ENCODE measurements at regions not wholly inside any gene's neighbourhood (a gene's known extent, or its start where the extent isn't known, plus 50 kb on each side); places are given as distances from the start of the nearest gene placed in this dataset.

GRCh38 chr19:31516756-31517155, 167.5 kb upstream of the TSHZ3 start:
- peaks cover 6% of the 10 kb centered on the region for H3K9me3 ChIP-seq (ENCODE audit: insufficient read depth, low read depth, low read length)
- H3K4me1 ChIP-seq (ENCODE audit: insufficient read depth, low read length) = 0 out of 2 replicates have a peak, but pooled peaks cover 4% of the 10 kb centered on the region
- H3K27me3 ChIP-seq (ENCODE audit: insufficient read depth, low read length) = no peaks in the 10 kb centered on the region
- no peaks in the 10 kb centered on the region for H3K36me3 ChIP-seq (ENCODE audit: insufficient read depth, low read length)
- H3K27ac ChIP-seq (ENCODE audit: low read depth, low read length) = no peak overlapping the region
- no peak overlapping the region for H3K4me3 ChIP-seq (ENCODE audit: low read length)
- no peak overlapping the region for H3K9ac ChIP-seq (ENCODE audit: low read depth, low read length)
- 90% methylated on average over 9 of the region's 9 CpGs for WGBS

GRCh38 chr19:31517224-31518180, 168.3 kb upstream of the TSHZ3 start:
- no peak overlapping the region for H3K9ac ChIP-seq (ENCODE audit: low read depth, low read length)
- WGBS = 92% methylated on average over 33 of the region's 33 CpGs
- H3K4me3 ChIP-seq (ENCODE audit: low read length) = no peak overlapping the region
- no peak overlapping the region for H3K27ac ChIP-seq (ENCODE audit: low read depth, low read length)
- H3K27me3 ChIP-seq (ENCODE audit: insufficient read depth, low read length) = no peaks in the 10 kb centered on the region
- H3K4me1 ChIP-seq (ENCODE audit: insufficient read depth, low read length) = 0 out of 2 replicates have a peak, but pooled peaks cover 4% of the 10 kb centered on the region
- peaks cover 6% of the 10 kb centered on the region for H3K9me3 ChIP-seq (ENCODE audit: insufficient read depth, low read depth, low read length)
- no peaks in the 10 kb centered on the region for H3K36me3 ChIP-seq (ENCODE audit: insufficient read depth, low read length)

GRCh38 chr19:31518216-31519020, 169.2 kb upstream of the TSHZ3 start:
- peaks cover 6% of the 10 kb centered on the region for H3K9me3 ChIP-seq (ENCODE audit: insufficient read depth, low read depth, low read length)
- H3K36me3 ChIP-seq (ENCODE audit: insufficient read depth, low read length) = no peaks in the 10 kb centered on the region
- no peaks in the 10 kb centered on the region for H3K27me3 ChIP-seq (ENCODE audit: insufficient read depth, low read length)
- 86% methylated on average over 13 of the region's 13 CpGs for WGBS
- H3K4me3 ChIP-seq (ENCODE audit: low read length) = no peak overlapping the region
- no peak overlapping the region for H3K9ac ChIP-seq (ENCODE audit: low read depth, low read length)
- 0 out of 2 replicates have a peak, but pooled peaks cover 4% of the 10 kb centered on the region for H3K4me1 ChIP-seq (ENCODE audit: insufficient read depth, low read length)
- H3K27ac ChIP-seq (ENCODE audit: low read depth, low read length) = no peak overlapping the region

GRCh38 chr19:31519256-31519655, 170.0 kb upstream of the TSHZ3 start:
- 78% methylated on average over 2 of the region's 3 CpGs for WGBS

GRCh38 chr19:31519908-31520307, 170.7 kb upstream of the TSHZ3 start:
- no peak overlapping the region for H3K27ac ChIP-seq (ENCODE audit: low read depth, low read length)
- WGBS = 94% methylated on average over 1 of the region's 1 CpG

More at GRCh38 chr19:31519256-31519655, 170.0 kb upstream of the TSHZ3 start:
- peaks cover 6% of the 10 kb centered on the region for H3K9me3 ChIP-seq (ENCODE audit: insufficient read depth, low read depth, low read length)
- H3K9ac ChIP-seq (ENCODE audit: low read depth, low read length) = no peak overlapping the region
- H3K27me3 ChIP-seq (ENCODE audit: insufficient read depth, low read length) = no peaks in the 10 kb centered on the region
- H3K27ac ChIP-seq (ENCODE audit: low read depth, low read length) = no peak overlapping the region
- 0 out of 2 replicates have a peak, but pooled peaks cover 4% of the 10 kb centered on the region for H3K4me1 ChIP-seq (ENCODE audit: insufficient read depth, low read length)
- H3K36me3 ChIP-seq (ENCODE audit: insufficient read depth, low read length) = no peaks in the 10 kb centered on the region
- H3K4me3 ChIP-seq (ENCODE audit: low read length) = no peak overlapping the region

GRCh38 chr19:31520633-31521032, 171.4 kb upstream of the TSHZ3 start:
- Histone ChIP-seq H3K9me3 (ENCODE audit: insufficient read depth, low read depth, low read length) (peaks cover 11% of the 10 kb centered on the region), H3K36me3 (ENCODE audit: insufficient read depth, low read length) (no peaks in the 10 kb centered on the region), H3K4me1 (ENCODE audit: insufficient read depth, low read length) (0 out of 2 replicates have a peak, but pooled peaks cover 4% of the 10 kb centered on the region), H3K27me3 (ENCODE audit: insufficient read depth, low read length) (no peaks in the 10 kb centered on the region), H3K27ac (ENCODE audit: low read depth, low read length) (no peak overlapping the region), H3K4me3 (ENCODE audit: low read length) (no peak overlapping the region), H3K9ac (ENCODE audit: low read depth, low read length) (no peak overlapping the region)

More at GRCh38 chr19:31519908-31520307, 170.7 kb upstream of the TSHZ3 start:
- Histone ChIP-seq H3K27me3 (ENCODE audit: insufficient read depth, low read length) (no peaks in the 10 kb centered on the region), H3K4me3 (ENCODE audit: low read length) (no peak overlapping the region), H3K9me3 (ENCODE audit: insufficient read depth, low read depth, low read length) (peaks cover 6% of the 10 kb centered on the region), H3K9ac (ENCODE audit: low read depth, low read length) (no peak overlapping the region), H3K4me1 (ENCODE audit: insufficient read depth, low read length) (0 out of 2 replicates have a peak, but pooled peaks cover 4% of the 10 kb centered on the region), H3K36me3 (ENCODE audit: insufficient read depth, low read length) (no peaks in the 10 kb centered on the region)

GRCh38 chr19:31525610-31526147, 176.4 kb upstream of the TSHZ3 start:
- WGBS = 100% methylated on average over 1 of the region's 4 CpGs

GRCh38 chr19:31527443-31527842, 178.2 kb upstream of the TSHZ3 start:
- Histone ChIP-seq H3K9ac (ENCODE audit: low read depth, low read length) (no peak overlapping the region), H3K27ac (ENCODE audit: low read depth, low read length) (no peak overlapping the region), H3K36me3 (ENCODE audit: insufficient read depth, low read length) (no peaks in the 10 kb centered on the region), H3K27me3 (ENCODE audit: insufficient read depth, low read length) (no peaks in the 10 kb centered on the region), H3K9me3 (ENCODE audit: insufficient read depth, low read depth, low read length) (peaks cover 7% of the 10 kb centered on the region; the same call in 1 of the 2 replicates), H3K4me3 (ENCODE audit: low read length) (no peak overlapping the region), H3K4me1 (ENCODE audit: insufficient read depth, low read length) (no peaks in the 10 kb centered on the region)

More at GRCh38 chr19:31525610-31526147, 176.4 kb upstream of the TSHZ3 start:
- Histone ChIP-seq H3K27ac (ENCODE audit: low read depth, low read length) (no peak overlapping the region), H3K36me3 (ENCODE audit: insufficient read depth, low read length) (no peaks in the 10 kb centered on the region), H3K4me3 (ENCODE audit: low read length) (no peak overlapping the region), H3K4me1 (ENCODE audit: insufficient read depth, low read length) (no peaks in the 10 kb centered on the region), H3K9me3 (ENCODE audit: insufficient read depth, low read depth, low read length) (peaks cover 10% of the 10 kb centered on the region), H3K9ac (ENCODE audit: low read depth, low read length) (no peak overlapping the region), H3K27me3 (ENCODE audit: insufficient read depth, low read length) (no peaks in the 10 kb centered on the region)

GRCh38 chr19:31528261-31528660, 179.0 kb upstream of the TSHZ3 start:
- WGBS = 98% methylated on average over 3 of the region's 3 CpGs
- H3K36me3 ChIP-seq (ENCODE audit: insufficient read depth, low read length) = no peaks in the 10 kb centered on the region
- no peak overlapping the region for H3K27ac ChIP-seq (ENCODE audit: low read depth, low read length)
- no peaks in the 10 kb centered on the region for H3K27me3 ChIP-seq (ENCODE audit: insufficient read depth, low read length)
- peaks cover 7% of the 10 kb centered on the region; the same call in 1 of the 2 replicates for H3K9me3 ChIP-seq (ENCODE audit: insufficient read depth, low read depth, low read length)
- H3K9ac ChIP-seq (ENCODE audit: low read depth, low read length) = no peak overlapping the region
- H3K4me1 ChIP-seq (ENCODE audit: insufficient read depth, low read length) = no peaks in the 10 kb centered on the region
- H3K4me3 ChIP-seq (ENCODE audit: low read length) = no peak overlapping the region

GRCh38 chr19:31529121-31529520, 179.9 kb upstream of the TSHZ3 start:
- Histone ChIP-seq H3K27ac (ENCODE audit: low read depth, low read length) (no peak overlapping the region), H3K4me1 (ENCODE audit: insufficient read depth, low read length) (no peaks in the 10 kb centered on the region), H3K36me3 (ENCODE audit: insufficient read depth, low read length) (no peaks in the 10 kb centered on the region)

More at GRCh38 chr19:31529121-31529520, 179.9 kb upstream of the TSHZ3 start:
- H3K9me3 ChIP-seq (ENCODE audit: insufficient read depth, low read depth, low read length) = peaks cover 7% of the 10 kb centered on the region; the same call in 1 of the 2 replicates
- no peak overlapping the region for H3K4me3 ChIP-seq (ENCODE audit: low read length)
- no peak overlapping the region for H3K9ac ChIP-seq (ENCODE audit: low read depth, low read length)
- WGBS = 90% methylated on average over 1 of the region's 1 CpG
- H3K27me3 ChIP-seq (ENCODE audit: insufficient read depth, low read length) = no peaks in the 10 kb centered on the region
